ENCODE measurements at regions not wholly inside any gene's neighbourhood (a gene's known extent, or its start where the extent isn't known, plus 50 kb on each side); places are given as distances from the start of the nearest gene placed in this dataset.

DNA sequence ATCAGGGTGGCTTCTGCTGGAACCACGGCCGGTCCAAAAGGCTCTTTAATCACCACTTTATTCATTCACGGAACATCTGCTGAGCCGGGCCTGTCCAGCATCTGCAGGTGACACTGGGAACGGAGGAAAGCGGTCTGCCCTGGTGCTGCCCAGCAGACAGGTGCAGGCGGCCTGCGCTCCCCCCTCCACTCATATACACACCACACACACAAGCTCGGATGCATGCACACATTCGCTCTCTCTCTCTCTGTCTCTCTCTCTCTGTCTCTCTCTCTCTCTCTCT lies 736.9 kb downstream of the BRD1 start:
- TF ChIP-seq, protein P1, sequence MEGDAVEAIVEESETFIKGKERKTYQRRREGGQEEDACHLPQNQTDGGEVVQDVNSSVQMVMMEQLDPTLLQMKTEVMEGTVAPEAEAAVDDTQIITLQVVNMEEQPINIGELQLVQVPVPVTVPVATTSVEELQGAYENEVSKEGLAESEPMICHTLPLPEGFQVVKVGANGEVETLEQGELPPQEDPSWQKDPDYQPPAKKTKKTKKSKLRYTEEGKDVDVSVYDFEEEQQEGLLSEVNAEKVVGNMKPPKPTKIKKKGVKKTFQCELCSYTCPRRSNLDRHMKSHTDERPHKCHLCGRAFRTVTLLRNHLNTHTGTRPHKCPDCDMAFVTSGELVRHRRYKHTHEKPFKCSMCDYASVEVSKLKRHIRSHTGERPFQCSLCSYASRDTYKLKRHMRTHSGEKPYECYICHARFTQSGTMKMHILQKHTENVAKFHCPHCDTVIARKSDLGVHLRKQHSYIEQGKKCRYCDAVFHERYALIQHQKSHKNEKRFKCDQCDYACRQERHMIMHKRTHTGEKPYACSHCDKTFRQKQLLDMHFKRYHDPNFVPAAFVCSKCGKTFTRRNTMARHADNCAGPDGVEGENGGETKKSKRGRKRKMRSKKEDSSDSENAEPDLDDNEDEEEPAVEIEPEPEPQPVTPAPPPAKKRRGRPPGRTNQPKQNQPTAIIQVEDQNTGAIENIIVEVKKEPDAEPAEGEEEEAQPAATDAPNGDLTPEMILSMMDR (IDR thresholded peaks at IDR 0.05; ENCODE audit: poor library complexity, severe bottlenecking), result no peak
- no peaks in the 10 kb centered on the region for H3K4me1 ChIP-seq (ENCODE audit: insufficient read depth, poor library complexity, severe bottlenecking)
- H3K36me3 ChIP-seq (ENCODE audit: low read depth), result no peaks in the 10 kb centered on the region
- H3K27me3 ChIP-seq (ENCODE audit: insufficient read depth, poor library complexity, severe bottlenecking), result no peaks in the 10 kb centered on the region
- no peak overlapping the region for H3K4me3 ChIP-seq (ENCODE audit: severe bottlenecking)
- DNase-seq (ENCODE audit: low spot score) (no peak), ATAC-seq (ENCODE audit: low read depth) (no peak)
- no peaks in the 10 kb centered on the region for H3K9me3 ChIP-seq (ENCODE audit: severe bottlenecking)
- no peak overlapping the region for H3K27ac ChIP-seq (ENCODE audit: poor library complexity, severe bottlenecking)

DNA sequence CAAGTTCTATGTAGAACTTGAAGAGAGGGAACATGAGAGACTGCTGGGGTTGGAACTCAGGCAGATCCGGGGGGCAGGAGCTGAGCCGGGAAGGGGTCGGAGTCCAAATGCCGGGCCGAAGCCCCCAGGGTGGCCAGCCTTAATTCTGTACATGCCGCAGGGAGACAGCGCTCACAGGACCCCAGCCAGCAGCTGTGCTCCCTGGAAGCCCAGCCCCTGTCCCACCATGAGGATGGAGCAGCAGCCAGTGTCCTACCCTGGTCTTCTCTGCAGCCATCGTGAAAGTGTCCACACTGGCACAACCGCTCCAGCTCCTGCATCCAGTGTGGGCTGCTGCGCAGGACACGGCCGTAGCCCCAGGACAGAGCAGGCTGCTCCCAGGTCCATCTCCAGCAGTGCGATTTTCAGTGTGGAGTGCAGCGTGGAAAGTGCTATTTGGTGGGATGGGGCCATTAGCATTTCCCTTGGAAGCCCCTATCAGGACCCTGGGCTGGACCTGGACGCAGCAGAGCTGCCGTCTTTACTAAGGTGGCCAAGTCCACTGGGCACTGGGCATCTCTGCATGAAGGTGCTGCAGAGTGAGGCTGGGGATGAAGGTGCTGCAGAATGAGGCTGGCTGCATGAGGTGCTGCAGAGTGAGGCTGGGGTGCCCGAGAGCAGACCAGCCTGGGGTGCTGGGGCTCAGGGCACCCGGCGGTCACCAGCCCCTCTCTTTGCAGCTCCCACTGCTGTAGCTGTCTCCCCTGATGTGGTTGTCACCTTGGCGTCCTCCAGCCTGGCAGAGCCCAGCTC lies 737.4 kb downstream of the BRD1 start:
- Histone ChIP-seq H3K27ac (ENCODE audit: poor library complexity, severe bottlenecking) (no peak overlapping the region), H3K4me3 (ENCODE audit: severe bottlenecking) (no peak overlapping the region), H3K36me3 (ENCODE audit: low read depth) (no peaks in the 10 kb centered on the region), H3K27me3 (ENCODE audit: insufficient read depth, poor library complexity, severe bottlenecking) (no peaks in the 10 kb centered on the region), H3K4me1 (ENCODE audit: insufficient read depth, poor library complexity, severe bottlenecking) (no peaks in the 10 kb centered on the region), H3K9me3 (ENCODE audit: severe bottlenecking) (no peaks in the 10 kb centered on the region)
- TF ChIP-seq, protein P1 (IDR thresholded peaks at IDR 0.05; ENCODE audit: poor library complexity, severe bottlenecking), result no peak
- ATAC-seq (ENCODE audit: low read depth), result no peak
- DNase-seq (ENCODE audit: low spot score), result no peak

DNA sequence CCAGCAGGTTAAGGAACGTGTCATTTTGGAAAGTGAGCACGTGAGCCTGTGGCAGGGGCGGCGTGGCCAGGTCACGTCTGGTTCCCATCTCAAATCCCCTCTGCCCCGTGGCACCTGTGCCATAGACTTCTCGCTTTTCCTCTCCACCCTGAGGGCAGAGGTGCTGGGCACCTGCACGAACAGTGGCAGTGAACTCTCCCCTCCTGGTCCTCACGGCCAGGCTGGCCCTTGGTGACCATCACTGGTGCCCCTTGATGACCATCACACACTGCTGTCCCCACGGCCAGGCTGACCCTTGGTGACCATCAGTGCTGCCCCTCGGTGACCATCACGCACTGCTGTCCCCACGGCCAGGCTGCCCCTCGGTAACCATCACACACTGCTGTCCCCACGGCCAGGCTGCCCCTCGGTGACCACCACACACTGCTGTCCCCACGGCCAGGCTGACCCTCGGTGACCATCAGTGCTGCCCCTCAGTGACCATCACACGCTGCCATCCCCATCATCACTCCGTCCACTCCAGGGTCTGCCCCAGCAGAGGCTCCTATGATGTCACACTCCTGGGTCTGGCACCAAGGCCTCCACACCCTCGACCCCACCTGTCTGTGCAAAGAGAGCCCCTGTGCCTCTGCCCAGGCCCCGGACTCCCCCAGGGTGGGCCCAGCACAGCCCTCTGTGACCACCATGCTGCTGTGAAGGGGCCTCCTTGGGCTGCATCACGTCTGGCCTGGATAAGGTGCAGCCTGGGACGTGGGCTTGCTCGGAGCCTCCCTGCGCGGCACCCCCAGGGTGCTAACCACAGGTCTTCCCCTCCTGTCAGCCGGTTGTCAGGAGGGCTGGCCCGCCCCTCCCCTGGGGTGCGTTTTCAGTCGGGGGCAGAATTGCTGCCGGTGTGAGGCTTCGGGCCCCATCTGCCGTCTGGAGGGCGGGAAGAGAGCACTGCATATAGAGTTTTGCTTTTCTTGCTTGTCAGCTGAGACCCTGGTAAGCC lies 738.6 kb downstream of the BRD1 start:
- no peak for DNase-seq (ENCODE audit: low spot score)
- Histone ChIP-seq H3K36me3 (ENCODE audit: low read depth) (no peaks in the 10 kb centered on the region), H3K9me3 (ENCODE audit: severe bottlenecking) (no peaks in the 10 kb centered on the region), H3K4me3 (ENCODE audit: severe bottlenecking) (no peak overlapping the region), H3K4me1 (ENCODE audit: insufficient read depth, poor library complexity, severe bottlenecking) (no peaks in the 10 kb centered on the region), H3K27me3 (ENCODE audit: insufficient read depth, poor library complexity, severe bottlenecking) (no peaks in the 10 kb centered on the region), H3K27ac (ENCODE audit: poor library complexity, severe bottlenecking) (no peak overlapping the region)
- TF ChIP-seq, protein P1 (IDR thresholded peaks at IDR 0.05; ENCODE audit: poor library complexity, severe bottlenecking), result no peak
- no peak for ATAC-seq (ENCODE audit: low read depth)

DNA sequence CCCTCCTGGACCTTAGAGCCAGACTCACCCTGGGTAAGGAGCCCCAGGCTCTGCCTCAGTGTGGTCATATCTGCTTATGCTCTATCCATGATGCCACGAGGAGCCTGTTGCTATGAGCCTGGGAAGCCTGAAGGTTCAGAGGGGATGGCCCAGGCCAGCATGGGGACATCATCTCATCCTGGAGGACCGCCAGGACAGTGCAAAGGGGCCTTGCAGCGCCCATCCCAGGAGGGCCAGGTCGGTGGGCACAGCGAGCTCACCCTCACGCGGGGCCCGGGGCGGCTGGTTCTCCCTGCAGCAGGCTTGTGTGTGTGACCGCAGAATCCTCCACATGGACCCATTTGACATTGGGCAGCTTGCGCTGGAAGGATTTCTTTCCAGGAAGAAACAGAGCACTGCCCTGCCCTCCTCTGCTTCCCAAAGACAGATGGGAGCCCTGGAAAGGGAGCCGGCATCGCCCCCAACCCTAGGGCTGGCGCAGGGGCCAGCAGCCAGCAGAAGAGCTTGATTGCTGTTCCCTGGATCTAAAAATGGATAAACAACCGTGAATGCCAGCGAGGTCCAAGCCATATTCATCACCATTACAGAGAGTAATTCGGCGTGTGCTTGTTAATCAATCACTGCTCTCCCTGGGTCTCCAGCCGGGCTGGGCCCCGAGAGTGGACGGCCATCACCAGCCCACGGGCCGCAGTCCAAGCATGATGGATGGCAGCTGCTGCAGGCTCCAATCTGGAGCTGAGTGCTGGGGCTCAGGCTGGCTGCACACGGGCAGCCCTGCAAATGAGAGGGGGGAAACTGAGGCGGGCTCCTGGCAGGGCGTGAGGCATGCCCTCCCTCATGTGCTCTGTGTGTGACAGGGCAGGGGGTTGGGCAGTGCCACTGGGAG lies 739.7 kb downstream of the BRD1 start:
- H3K4me3 ChIP-seq (ENCODE audit: severe bottlenecking), result no peak overlapping the region
- TF ChIP-seq, protein P1 (IDR thresholded peaks at IDR 0.05; ENCODE audit: poor library complexity, severe bottlenecking), result no peak
- no peaks in the 10 kb centered on the region for H3K36me3 ChIP-seq (ENCODE audit: low read depth)
- no peaks in the 10 kb centered on the region for H3K9me3 ChIP-seq (ENCODE audit: severe bottlenecking)
- DNase-seq (ENCODE audit: low spot score) (no peak), ATAC-seq (ENCODE audit: low read depth) (no peak)
- no peaks in the 10 kb centered on the region for H3K27me3 ChIP-seq (ENCODE audit: insufficient read depth, poor library complexity, severe bottlenecking)
- no peak overlapping the region for H3K27ac ChIP-seq (ENCODE audit: poor library complexity, severe bottlenecking)
- no peaks in the 10 kb centered on the region for H3K4me1 ChIP-seq (ENCODE audit: insufficient read depth, poor library complexity, severe bottlenecking)
